PC-9 (cell line): ENCODE measurements at regions not wholly inside any gene's neighbourhood (a gene's known extent, or its start where the extent isn't known, plus 50 kb on each side); places are given as distances from the start of the nearest gene placed in this dataset.

Experiments
- BruUV-seq: library from RNA; stranded (reverse); fragments of 400-500 nt; replicated peaks from 2 replicates; lab custom pipeline; 2021; lab: Mats Ljungman, UMichigan
- CTCF ChIA-PET: fragments of 300-600 bp; sonication (Branson Sonifier 250); formaldehyde crosslinking; loops from one replicate; lab custom pipeline; 2022; ENCODE audit warnings: antibody characterized with exemption; lab: Charles Lee
- POLR2A ChIA-PET: fragments of 300-600 bp; sonication (Branson Sonifier 250); formaldehyde crosslinking; loops from one replicate; lab custom pipeline; 2022; ENCODE audit warnings: antibody characterized with exemption; ENCODE audit not compliant: unreplicated experiment; lab: Charles Lee
- DNase-seq, 2 experiments: peaks; one replicate each; pipeline versions ENCODE4 v3.0.0 to v3.0.0-alpha.2; 2015 to 2022; ENCODE audit warnings: mixed read lengths in 1 of 2
- H2AFZ ChIP-seq: fragments of 200-600 bp; sonication (generic); 2 replicates; pipeline ENCODE4 v1.8.1; 2017; ENCODE audit warnings: antibody characterized with exemption
- H3F3A ChIP-seq: fragments of 200-600 bp; sonication (generic); 2 replicates; pipeline ENCODE4 v1.8.1; 2017; ENCODE audit warnings: antibody characterized with exemption, mild to moderate bottlenecking, low read depth; ENCODE audit not compliant: insufficient read depth
- H3K27ac ChIP-seq: fragments of 200-600 bp; sonication (generic); 2 replicates; pipeline ENCODE4 v1.6.1; 2016; ENCODE audit warnings: mixed run types
- H3K27me3 ChIP-seq: fragments of 200-600 bp; sonication (generic); 2 replicates; pipeline ENCODE4 v1.6.1; 2016; ENCODE audit warnings: low read depth, mixed run types; ENCODE audit not compliant: insufficient read depth
- H3K36me3 ChIP-seq: fragments of 200-600 bp; sonication (generic); 2 replicates; pipeline ENCODE4 v1.6.1; 2016; ENCODE audit warnings: low read depth, mixed run types
- H3K4me1 ChIP-seq: fragments of 200-600 bp; sonication (generic); replicated peaks from 2 replicates; pipeline ENCODE4 v1.6.1; 2016; ENCODE audit warnings: mixed run types; ENCODE audit not compliant: insufficient read depth
- H3K4me2 ChIP-seq: fragments of 200-600 bp; sonication (generic); 2 replicates; pipeline ENCODE4 v1.6.1; 2017; ENCODE audit warnings: mixed run types
- H3K4me3 ChIP-seq: fragments of 200-600 bp; sonication (generic); 2 replicates; pipeline ENCODE4 v1.6.1; 2016; ENCODE audit warnings: mixed run types
- H3K79me2 ChIP-seq: fragments of 200-600 bp; sonication (generic); 2 replicates; pipeline ENCODE4 v1.6.1; 2017; ENCODE audit warnings: low read depth, mixed run types
- H3K9me2 ChIP-seq: fragments of 200-600 bp; sonication (generic); 2 replicates; pipeline ENCODE4 v1.8.1; 2017; ENCODE audit warnings: mild to moderate bottlenecking; ENCODE audit not compliant: insufficient read depth
- H3K9me3 ChIP-seq: fragments of 200-600 bp; sonication (generic); 2 replicates; pipeline ENCODE4 v1.8.1; 2016; ENCODE audit warnings: low read depth; ENCODE audit not compliant: insufficient read depth
- H4K20me1 ChIP-seq: fragments of 200-600 bp; sonication (generic); 2 replicates; pipeline ENCODE4 v1.8.1; 2017; ENCODE audit not compliant: insufficient read depth
- CTCF ChIP-seq: fragments of 200-600 bp; sonication (generic); conservative IDR thresholded peaks from 2 replicates; pipeline ENCODE4 v1.6.1; 2017; ENCODE audit warnings: mixed run types, antibody characterized with exemption, mild to moderate bottlenecking, moderate library complexity
- EZH2 ChIP-seq: fragments of 200-600 bp; sonication (generic); IDR thresholded peaks from 2 replicates; pipeline ENCODE4 v1.8.0; 2017; ENCODE audit warnings: antibody characterized with exemption, low read depth
- intact Hi-C: fragments of 100-400 bp; cut with micrococcal nuclease; formaldehyde crosslinking; loops from one replicate; pipeline ENCODE4 v1.10.0; 2022; ENCODE audit not compliant: unreplicated experiment

- no peaks in the 10 kb centered on the region for H3K9me3 ChIP-seq
- no peaks in the 10 kb centered on the region for H3K79me2 ChIP-seq
- H3K27me3 ChIP-seq: no peaks in the 10 kb centered on the region
- H3K27ac ChIP-seq: no peak overlapping the region
- H3F3A ChIP-seq: no peaks in the 10 kb centered on the region
- intact Hi-C loops: no loop called here
- H3K36me3 ChIP-seq: no peaks in the 10 kb centered on the region
- H4K20me1 ChIP-seq: no peaks in the 10 kb centered on the region
- ChIA-PET POLR2A (no interaction called here), CTCF (no interaction called here)
- no peaks in the 10 kb centered on the region for H3K4me1 ChIP-seq
- no peaks in the 10 kb centered on the region for H3K9me2 ChIP-seq
- DNase-seq: no peak
- H3K4me2 ChIP-seq: no peak overlapping the region
- TF ChIP-seq CTCF (no peak), EZH2 (no peak)
- BruUV-seq: no TSS peak
- no peak overlapping the region for H2AFZ ChIP-seq
- H3K4me3 ChIP-seq: no peak overlapping the region
Measured at GRCh38 chr16:9516444-9516843, 425.0 kb downstream of the HAPSTR1 start.

GRCh38 chr16:9518051-9518450 is 426.6 kb downstream of the HAPSTR1 start:
- BruUV-seq: no TSS peak
- H3K27ac ChIP-seq: no peak overlapping the region
- POLR2A ChIA-PET: no interaction called here
- H2AFZ ChIP-seq: no peak overlapping the region
- H3K27me3 ChIP-seq: 0 out of 2 replicates have a peak, but pooled peaks cover 4% of the 10 kb centered on the region
- H3K4me3 ChIP-seq: no peak overlapping the region
- H4K20me1 ChIP-seq: no peaks in the 10 kb centered on the region
- DNase-seq: no peak
- no peak for TF ChIP-seq CTCF
- no peak for TF ChIP-seq EZH2
- H3K4me2 ChIP-seq: no peak overlapping the region
- CTCF ChIA-PET: no interaction called here
- H3K9me3 ChIP-seq: no peaks in the 10 kb centered on the region
- H3K79me2 ChIP-seq: no peaks in the 10 kb centered on the region
- no peaks in the 10 kb centered on the region for H3K36me3 ChIP-seq
- no peaks in the 10 kb centered on the region for H3K4me1 ChIP-seq
- intact Hi-C loops: no loop called here
- no peaks in the 10 kb centered on the region for H3K9me2 ChIP-seq
- no peaks in the 10 kb centered on the region for H3F3A ChIP-seq

- ChIA-PET CTCF (no interaction called here), POLR2A (no interaction called here)
- Histone ChIP-seq H3K27me3 (0 out of 2 replicates have a peak, but pooled peaks cover 6% of the 10 kb centered on the region), H3K9me3 (no peaks in the 10 kb centered on the region), H3K4me2 (no peak overlapping the region), H3K4me3 (no peak overlapping the region), H3K36me3 (no peaks in the 10 kb centered on the region), H3K4me1 (no peaks in the 10 kb centered on the region), H3K79me2 (no peaks in the 10 kb centered on the region), H2AFZ (no peak overlapping the region), H3K27ac (no peak overlapping the region), H4K20me1 (no peaks in the 10 kb centered on the region), H3F3A (no peaks in the 10 kb centered on the region), H3K9me2 (no peaks in the 10 kb centered on the region)
- no peak for DNase-seq
- no peak for TF ChIP-seq CTCF
- TF ChIP-seq EZH2: no peak
- intact Hi-C loops: no loop called here
- no TSS peak for BruUV-seq
Measured at GRCh38 chr16:9518581-9518980, 427.1 kb downstream of the HAPSTR1 start.
